ENCODE measurements at regions not wholly inside any gene's neighbourhood (a gene's known extent, or its start where the extent isn't known, plus 50 kb on each side); places are given as distances from the start of the nearest gene placed in this dataset.
"Not testable (repeated sequence)": the region's sequence is repeated elsewhere in the genome, so short reads cannot be mapped to it uniquely, and the experiment has no call there.

GRCh38 chr2:131832917-131833316 lies 305.2 kb downstream of the CCDC74A start:
- DNase-seq (ENCODE audit: extremely low read depth in 1 of 4, low spot score in 3 of 4); H4K20me1 ChIP-seq (replicated peaks; ENCODE audit: control insufficient read depth, insufficient read depth, low read length); H3K9ac ChIP-seq (ENCODE audit: insufficient read depth in 1 of 2, low read depth in 2 of 2, low read length in 2 of 2); H2AFZ ChIP-seq (ENCODE audit: low read depth, low read length); H3K9me1 ChIP-seq (ENCODE audit: control insufficient read depth, insufficient read depth, low read length); intact Hi-C loops (cut with micrococcal nuclease); POLR2A ChIA-PET; H3K4me2 ChIP-seq (ENCODE audit: insufficient read depth, low read length); in situ Hi-C loops (cut with MboI); FAIRE-seq; H3K4me3 ChIP-seq; CTCF ChIA-PET (ENCODE audit: low intra/inter-chr PET ratio); H3K79me2 ChIP-seq (ENCODE audit: control insufficient read depth, insufficient read depth, low read length); H3K4me1 ChIP-seq (replicated peaks in 1 of 2; ENCODE audit: control insufficient read depth in 2 of 2, insufficient read depth in 2 of 2, low read length in 2 of 2); H3K9me3 ChIP-seq (replicated peaks; ENCODE audit: control insufficient read depth, insufficient read depth, low read depth, low read length); H3K27ac ChIP-seq (ENCODE audit: extremely low read depth, low read depth, low read length); H3K36me3 ChIP-seq (ENCODE audit: control insufficient read depth, insufficient read depth, low read length); ATAC-seq; BruUV-seq (replicated peaks): not testable (repeated sequence)
- H3K27me3 ChIP-seq (ENCODE audit: control insufficient read depth in 2 of 2, insufficient read depth in 2 of 2, low read length in 2 of 2): peaks cover 0 to 10% of the 10 kb centered on the region in 2 experiments; a peak in 1 of 5 replicates
- 3% methylated on average over 3 of the region's 4 CpGs for WGBS (ENCODE audit: insufficient coverage, low coverage, missing lambda C conversion rate)

GRCh38 chr2:131833367-131834202 lies 305.9 kb downstream of the CCDC74A start:
- POLR2A ChIA-PET; BruUV-seq (replicated peaks): not testable (repeated sequence)

GRCh38 chr2:131834203-131835020 lies 306.7 kb downstream of the CCDC74A start:
- H3K9me3 ChIP-seq (replicated peaks; ENCODE audit: control insufficient read depth, insufficient read depth, low read depth, low read length); intact Hi-C loops (cut with micrococcal nuclease); DNase-seq (ENCODE audit: extremely low read depth in 1 of 4, low spot score in 3 of 4); H3K4me1 ChIP-seq (replicated peaks in 1 of 2; ENCODE audit: control insufficient read depth in 2 of 2, insufficient read depth in 2 of 2, low read length in 2 of 2); POLR2A ChIA-PET; H3K36me3 ChIP-seq (ENCODE audit: control insufficient read depth, insufficient read depth, low read length); ATAC-seq; H2AFZ ChIP-seq (ENCODE audit: low read depth, low read length); H3K4me2 ChIP-seq (ENCODE audit: insufficient read depth, low read length); in situ Hi-C loops (cut with MboI); H3K27ac ChIP-seq (ENCODE audit: extremely low read depth, low read depth, low read length); BruUV-seq (replicated peaks); H4K20me1 ChIP-seq (replicated peaks; ENCODE audit: control insufficient read depth, insufficient read depth, low read length); H3K79me2 ChIP-seq (ENCODE audit: control insufficient read depth, insufficient read depth, low read length); H3K4me3 ChIP-seq; FAIRE-seq; CTCF ChIA-PET (ENCODE audit: low intra/inter-chr PET ratio); H3K9ac ChIP-seq (ENCODE audit: insufficient read depth in 1 of 2, low read depth in 2 of 2, low read length in 2 of 2); H3K9me1 ChIP-seq (ENCODE audit: control insufficient read depth, insufficient read depth, low read length): not testable (repeated sequence)
- WGBS (ENCODE audit: insufficient coverage, low coverage, missing lambda C conversion rate): 1% methylated on average over 17 of the region's 31 CpGs
- peaks cover 0 to 10% of the 10 kb centered on the region in 2 experiments; a peak in 1 of 5 replicates for H3K27me3 ChIP-seq (ENCODE audit: control insufficient read depth in 2 of 2, insufficient read depth in 2 of 2, low read length in 2 of 2)

More at GRCh38 chr2:131833367-131834202, 305.9 kb downstream of the CCDC74A start:
- peaks cover 0 to 10% of the 10 kb centered on the region in 2 experiments; a peak in 1 of 5 replicates for H3K27me3 ChIP-seq (ENCODE audit: control insufficient read depth in 2 of 2, insufficient read depth in 2 of 2, low read length in 2 of 2)
- under 1% methylated on average over 13 of the region's 24 CpGs for WGBS (ENCODE audit: insufficient coverage, low coverage, missing lambda C conversion rate)
- in situ Hi-C loops (cut with MboI); H4K20me1 ChIP-seq (replicated peaks; ENCODE audit: control insufficient read depth, insufficient read depth, low read length); H3K36me3 ChIP-seq (ENCODE audit: control insufficient read depth, insufficient read depth, low read length); H3K79me2 ChIP-seq (ENCODE audit: control insufficient read depth, insufficient read depth, low read length); H3K4me1 ChIP-seq (replicated peaks in 1 of 2; ENCODE audit: control insufficient read depth in 2 of 2, insufficient read depth in 2 of 2, low read length in 2 of 2); H3K9ac ChIP-seq (ENCODE audit: insufficient read depth in 1 of 2, low read depth in 2 of 2, low read length in 2 of 2); H3K4me3 ChIP-seq; H3K9me3 ChIP-seq (replicated peaks; ENCODE audit: control insufficient read depth, insufficient read depth, low read depth, low read length); CTCF ChIA-PET (ENCODE audit: low intra/inter-chr PET ratio); intact Hi-C loops (cut with micrococcal nuclease); H3K4me2 ChIP-seq (ENCODE audit: insufficient read depth, low read length); H3K27ac ChIP-seq (ENCODE audit: extremely low read depth, low read depth, low read length); DNase-seq (ENCODE audit: extremely low read depth in 1 of 4, low spot score in 3 of 4); H2AFZ ChIP-seq (ENCODE audit: low read depth, low read length); H3K9me1 ChIP-seq (ENCODE audit: control insufficient read depth, insufficient read depth, low read length); ATAC-seq; FAIRE-seq: not testable (repeated sequence)

Measured in K562 (cell line).